Sigmoid colon (tissue), 6 donors: ENCODE measurements at regions not wholly inside any gene's neighbourhood (a gene's known extent, or its start where the extent isn't known, plus 50 kb on each side); places are given as distances from the start of the nearest gene placed in this dataset.

Experiments used
- DNase-seq: peaks from one replicate; pipeline ENCODE4 v3.0.0-alpha.2; 2019
- H3K27ac ChIP-seq, 4 donors: fragments of 200-600 bp; sonication (generic); one replicate each; pipeline ENCODE4 v1.5.1; 2016 to 2019; ENCODE audit warnings: mild to moderate bottlenecking in 1 of 4
- H3K27me3 ChIP-seq, 3 donors: fragments of 200-600 bp; sonication (generic); one replicate each; pipeline ENCODE4 v1.5.1; 2019; ENCODE audit warnings: mild to moderate bottlenecking in 1 of 3
- H3K36me3 ChIP-seq, 4 donors: fragments of 200-600 bp; sonication (generic); one replicate each; pipeline ENCODE4 v1.5.1; 2016 to 2019
- H3K4me1 ChIP-seq, 4 donors: fragments of 200-600 bp; sonication (generic); one replicate each; pipeline ENCODE4 v1.5.1; 2017 to 2019
- H3K4me3 ChIP-seq, 4 donors: fragments of 200-600 bp; sonication (generic); one replicate each; pipeline ENCODE4 v1.5.1; 2017 to 2019; ENCODE audit warnings: mild to moderate bottlenecking in 2 of 4, moderate library complexity in 1 of 4
- H3K9me3 ChIP-seq, 4 donors: fragments of 200-600 bp in 3 of 4; sonication (generic) in 3 of 4; one replicate each; pipeline versions ENCODE4 v1.5.1 to v1.6.1; 2013 to 2019
- CTCF ChIP-seq, 4 experiments: fragments of 450-650 bp in 3 of 4; fragments of 200-600 bp in 1 of 4; IDR thresholded peaks; one replicate each; pipeline ENCODE4 v1.5.1; 2016 to 2019; ENCODE audit warnings: antibody characterized with exemption in 4 of 4, mild to moderate bottlenecking in 3 of 4, moderate library complexity in 2 of 4
- EP300 ChIP-seq, 4 donors: sonication (generic); formaldehyde crosslinking; IDR thresholded peaks; one replicate each; pipeline ENCODE4 v1.6.1; 2017; ENCODE audit warnings: antibody characterized with exemption in 4 of 4
- POLR2A ChIP-seq, 2 donors: fragments of 450-650 bp; IDR thresholded peaks; one replicate each; pipeline ENCODE4 v1.6.1; 2016; ENCODE audit warnings: antibody characterized with exemption in 2 of 2, mild to moderate bottlenecking in 2 of 2, moderate library complexity in 2 of 2
- POLR2AphosphoS5 ChIP-seq, 4 donors: sonication (generic); formaldehyde crosslinking; IDR thresholded peaks; one replicate each; pipeline ENCODE4 v1.6.1; 2017; ENCODE audit warnings: antibody characterized with exemption in 4 of 4
- WGBS, 2 donors: extraction: QIAGEN DNeasy Blood & Tissue Kit; methylation state at CpG; one replicate each; pipeline ENCODE4 v1.1.7; 2013; 5-methylcytosine and 5-hydroxymethylcytosine counted together
- intact Hi-C: fragments of 100-400 bp; cut with DNase I; formaldehyde crosslinking; loops from one replicate; pipeline ENCODE4 v1.15.1; 2023
- donor health status: healthy with polysubstance abuse.
- donor health status: healthy.

GRCh38 chr11:128282053-128282452 is 305.3 kb downstream of the ETS1 start:
- no peaks in the 10 kb centered on the region for H3K9me3 ChIP-seq
- intact Hi-C loops, result no loop called here
- H3K4me1 ChIP-seq, result no peaks in the 10 kb centered on the region
- no peak for DNase-seq
- H3K27ac ChIP-seq, result no peak overlapping the region
- no peak overlapping the region for H3K4me3 ChIP-seq
- TF ChIP-seq POLR2AphosphoS5 (IDR thresholded peaks at IDR 0.05) (no peak), EP300 (IDR thresholded peaks at IDR 0.05) (no peak), POLR2A (IDR thresholded peaks at IDR 0.05) (no peak), CTCF (IDR thresholded peaks at IDR 0.05) (no peak)
- WGBS, 2 donors, result 94 to 95% methylated on average over 7 of the region's 7 CpGs
- no peaks in the 10 kb centered on the region for H3K27me3 ChIP-seq
- no peaks in the 10 kb centered on the region for H3K36me3 ChIP-seq

- TF ChIP-seq POLR2A (IDR thresholded peaks at IDR 0.05) (no peak), EP300 (IDR thresholded peaks at IDR 0.05) (no peak), CTCF (IDR thresholded peaks at IDR 0.05) (no peak)
- Histone ChIP-seq H3K4me3 (no peak overlapping the region), H3K9me3 (no peaks in the 10 kb centered on the region), H3K27ac (no peak overlapping the region), H3K36me3 (no peaks in the 10 kb centered on the region), H3K27me3 (no peaks in the 10 kb centered on the region), H3K4me1 (no peaks in the 10 kb centered on the region)
- WGBS, 2 donors, result 41 to 76% methylated on average over 1 of the region's 1 CpG
- intact Hi-C loops, result no loop called here
- no peak for DNase-seq
Measured at GRCh38 chr11:128279866-128280265, 307.5 kb downstream of the ETS1 start.

GRCh38 chr11:128273736-128274135 is 313.6 kb downstream of the ETS1 start:
- no peaks in the 10 kb centered on the region for H3K36me3 ChIP-seq
- H3K4me1 ChIP-seq, result peaks cover 0 to 6% (median 0%) of the 10 kb centered on the region in 4 donors
- intact Hi-C loops, result no loop called here
- no peak for DNase-seq
- H3K9me3 ChIP-seq, result no peaks in the 10 kb centered on the region
- TF ChIP-seq CTCF (IDR thresholded peaks at IDR 0.05) (no peak), EP300 (IDR thresholded peaks at IDR 0.05) (no peak), POLR2A (IDR thresholded peaks at IDR 0.05) (no peak), POLR2AphosphoS5 (IDR thresholded peaks at IDR 0.05) (no peak)
- H3K4me3 ChIP-seq, result no peak overlapping the region
- H3K27ac ChIP-seq, result no peak overlapping the region
- H3K27me3 ChIP-seq, result no peaks in the 10 kb centered on the region
- WGBS, 2 donors, result 90 to 97% methylated on average over 2 of the region's 2 CpGs

GRCh38 chr11:128271401-128271800 is 316.0 kb downstream of the ETS1 start:
- H3K9me3 ChIP-seq, result no peaks in the 10 kb centered on the region
- H3K36me3 ChIP-seq, result no peaks in the 10 kb centered on the region
- DNase-seq, result no peak
- intact Hi-C loops, result no loop called here
- WGBS, 2 donors, result 52 to 79% methylated on average over 1 of the region's 1 CpG
- no peak overlapping the region for H3K27ac ChIP-seq
- TF ChIP-seq POLR2AphosphoS5 (IDR thresholded peaks at IDR 0.05) (no peak), POLR2A (IDR thresholded peaks at IDR 0.05) (no peak), CTCF (IDR thresholded peaks at IDR 0.05) (no peak), EP300 (IDR thresholded peaks at IDR 0.05) (no peak)
- no peak overlapping the region for H3K4me3 ChIP-seq
- H3K27me3 ChIP-seq, result no peaks in the 10 kb centered on the region
- peaks cover 0 to 6% (median 0%) of the 10 kb centered on the region in 4 donors for H3K4me1 ChIP-seq

- intact Hi-C loops, result no loop called here
- peaks cover 0 to 6% (median 0%) of the 10 kb centered on the region in 4 donors for H3K4me1 ChIP-seq
- TF ChIP-seq EP300 (IDR thresholded peaks at IDR 0.05) (no peak), POLR2A (IDR thresholded peaks at IDR 0.05) (no peak), CTCF (IDR thresholded peaks at IDR 0.05) (no peak), POLR2AphosphoS5 (IDR thresholded peaks at IDR 0.05) (no peak)
- H3K9me3 ChIP-seq, result no peaks in the 10 kb centered on the region
- no peaks in the 10 kb centered on the region for H3K27me3 ChIP-seq
- H3K27ac ChIP-seq, result no peak overlapping the region
- H3K4me3 ChIP-seq, result no peak overlapping the region
- 94 to 97% methylated on average over 1 of the region's 1 CpG for WGBS, 2 donors
- no peaks in the 10 kb centered on the region for H3K36me3 ChIP-seq
- no peak for DNase-seq
Measured at GRCh38 chr11:128269466-128269865, 317.9 kb downstream of the ETS1 start.
